Neural progenitor cell (in vitro differentiated cells): ENCODE measurements at regions not wholly inside any gene's neighbourhood (a gene's known extent, or its start where the extent isn't known, plus 50 kb on each side); places are given as distances from the start of the nearest gene placed in this dataset.

Source experiments
- DNase-seq: peaks from one replicate; pipeline ENCODE4 v3.0.0-alpha.2; 2016; ENCODE audit warnings: low spot score
- H2AFZ ChIP-seq: fragments of 200-600 bp; sonication (generic); replicated peaks from 2 replicates; pipeline ENCODE4 v1.6.1; 2016; ENCODE audit warnings: antibody characterized with exemption
- H3F3A ChIP-seq: fragments of 200-600 bp; sonication (generic); 2 replicates; pipeline ENCODE4 v1.6.1; 2016; ENCODE audit warnings: antibody characterized with exemption, low read depth
- H3K27ac ChIP-seq: fragments of 200-600 bp; sonication (generic); 2 replicates; pipeline ENCODE4 v1.5.1; 2016; ENCODE audit warnings: mild to moderate bottlenecking
- H3K27me3 ChIP-seq: fragments of 200-600 bp; sonication (generic); 2 replicates; pipeline ENCODE4 v1.6.1; 2016; ENCODE audit warnings: mild to moderate bottlenecking, moderate library complexity
- H3K36me3 ChIP-seq: fragments of 200-600 bp; sonication (generic); 2 replicates; pipeline ENCODE4 v1.5.1; 2016
- H3K4me1 ChIP-seq: fragments of 200-600 bp; sonication (generic); 2 replicates; pipeline ENCODE4 v1.6.1; 2016; ENCODE audit warnings: mixed run types
- H3K4me2 ChIP-seq: fragments of 200-600 bp; sonication (generic); 2 replicates; pipeline ENCODE4 v1.6.1; 2016
- H3K4me3 ChIP-seq: fragments of 200-600 bp; sonication (generic); 2 replicates; pipeline ENCODE4 v1.5.1; 2016
- H3K79me2 ChIP-seq: fragments of 200-600 bp; sonication (generic); 2 replicates; pipeline ENCODE4 v1.6.1; 2016; ENCODE audit warnings: low read depth
- H3K9ac ChIP-seq: fragments of 200-600 bp; sonication (generic); 2 replicates; pipeline ENCODE4 v1.6.1; 2016
- H3K9me3 ChIP-seq: fragments of 200-600 bp; sonication (generic); 2 replicates; pipeline ENCODE4 v1.5.1; 2016; ENCODE audit warnings: low read depth
- H4K20me1 ChIP-seq: fragments of 200-600 bp; sonication (generic); 2 replicates; pipeline ENCODE4 v1.6.1; 2016; ENCODE audit warnings: low read depth
- H3K27ac Mint-ChIP-seq: 3 replicates; pipeline ENCODE4 v1.8.0; 2021; ENCODE audit warnings: mixed read lengths
- H3K27me3 Mint-ChIP-seq: 2 replicates; pipeline ENCODE4 v1.8.0; 2022; ENCODE audit warnings: low read depth, mild to moderate bottlenecking, inconsistent platforms, moderate library complexity, mixed read lengths; ENCODE audit not compliant: insufficient read depth
- H3K36me3 Mint-ChIP-seq: 3 replicates; pipeline ENCODE4 v1.8.0; 2021; ENCODE audit warnings: mixed read lengths
- H3K4me1 Mint-ChIP-seq: 3 replicates; pipeline ENCODE4 v1.8.0; 2021; ENCODE audit warnings: mixed read lengths
- H3K4me3 Mint-ChIP-seq: 3 replicates; pipeline ENCODE4 v1.8.0; 2021; ENCODE audit warnings: mild to moderate bottlenecking, moderate library complexity, mixed read lengths
- H3K9me3 Mint-ChIP-seq: 3 replicates; pipeline ENCODE4 v1.8.0; 2020; ENCODE audit warnings: mixed read lengths
- CTCF ChIP-seq: fragments of 200-600 bp; sonication (generic); IDR thresholded peaks from 2 replicates; pipeline ENCODE4 v1.5.1; 2017; ENCODE audit warnings: antibody characterized with exemption, mild to moderate bottlenecking
- EZH2 ChIP-seq: fragments of 200-600 bp; sonication (generic); IDR thresholded peaks from 2 replicates; pipeline ENCODE4 v1.6.1; 2017; ENCODE audit warnings: antibody characterized with exemption, mild to moderate bottlenecking, moderate library complexity
- EZH2phosphoT487 ChIP-seq: fragments of 200-600 bp; sonication (generic); IDR thresholded peaks from 2 replicates; pipeline ENCODE4 v1.6.1; 2017; ENCODE audit warnings: antibody characterized with exemption

DNA sequence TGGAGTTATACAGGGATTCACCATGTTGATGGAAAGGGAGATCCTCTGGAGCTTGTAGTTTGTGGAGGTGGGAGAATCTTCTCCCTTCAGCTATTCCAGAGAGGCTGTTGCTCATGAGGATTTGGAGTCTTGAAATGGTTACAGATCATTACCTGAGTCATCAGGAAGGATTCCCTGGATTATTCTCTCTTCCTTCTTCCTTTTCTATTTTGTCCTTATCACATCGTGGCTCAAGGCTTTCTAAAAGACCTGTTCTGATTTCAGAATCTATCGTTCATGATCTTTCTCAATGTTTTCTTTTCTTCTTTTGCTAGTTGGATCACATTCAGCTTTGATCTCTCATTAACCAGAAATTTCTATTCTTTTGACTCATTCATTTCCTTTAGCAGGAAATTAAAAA is 196.0 kb downstream of the KLF5 start:
- Histone ChIP-seq H4K20me1 (no peaks in the 10 kb centered on the region), H3K36me3 (no peaks in the 10 kb centered on the region), H3K9me3 (no peaks in the 10 kb centered on the region), H3K27me3 (no peaks in the 10 kb centered on the region), H3K4me2 (no peak overlapping the region), H3K79me2 (no peaks in the 10 kb centered on the region), H3K9ac (no peak overlapping the region), H3K4me1 (peaks cover 25% of the 10 kb centered on the region), H3K4me3 (no peak overlapping the region), H3F3A (no peaks in the 10 kb centered on the region), H3K27ac (no peak overlapping the region), H2AFZ (no peak overlapping the region)
- TF ChIP-seq CTCF (no peak), EZH2 (no peak), EZH2phosphoT487 (no peak)
- H3K4me3 Mint-ChIP-seq, result no peak overlapping the region
- H3K27ac Mint-ChIP-seq, result no peak overlapping the region
- no peaks in the 10 kb centered on the region for H3K36me3 Mint-ChIP-seq
- no peaks in the 10 kb centered on the region for H3K9me3 Mint-ChIP-seq
- peaks cover under 1% of the 10 kb centered on the region for H3K27me3 Mint-ChIP-seq
- peaks cover 14% of the 10 kb centered on the region for H3K4me1 Mint-ChIP-seq
- no peak for DNase-seq

- no peak for DNase-seq
- H4K20me1 ChIP-seq, result no peaks in the 10 kb centered on the region
- no peak overlapping the region for H3K4me3 ChIP-seq
- no peak overlapping the region for H3K9ac ChIP-seq
- Mint-ChIP-seq H3K9me3 (no peaks in the 10 kb centered on the region), H3K4me1 (peaks cover 6% of the 10 kb centered on the region), H3K27ac (no peak overlapping the region), H3K27me3 (peaks cover 2% of the 10 kb centered on the region), H3K4me3 (no peak overlapping the region), H3K36me3 (no peaks in the 10 kb centered on the region)
- no peak overlapping the region for H3K27ac ChIP-seq
- no peaks in the 10 kb centered on the region for H3K36me3 ChIP-seq
- H3K9me3 ChIP-seq, result no peaks in the 10 kb centered on the region
- TF ChIP-seq EZH2 (no peak), CTCF (no peak), EZH2phosphoT487 (no peak)
- peaks cover 18% of the 10 kb centered on the region for H3K4me1 ChIP-seq
- no peaks in the 10 kb centered on the region for H3F3A ChIP-seq
- H3K4me2 ChIP-seq, result peak overlapping the region; percentile 12
- H3K79me2 ChIP-seq, result no peaks in the 10 kb centered on the region
- H2AFZ ChIP-seq, result no peak overlapping the region
- H3K27me3 ChIP-seq, result no peaks in the 10 kb centered on the region
Observed at GRCh38 chr13:73251626-73252265, 192.9 kb downstream of the KLF5 start.

GRCh38 chr13:73250061-73250460 is 191.3 kb downstream of the KLF5 start:
- Histone ChIP-seq H3K9me3 (no peaks in the 10 kb centered on the region), H3K4me2 (no peak overlapping the region), H2AFZ (no peak overlapping the region), H3K4me3 (no peak overlapping the region), H3K27ac (no peak overlapping the region), H3K79me2 (no peaks in the 10 kb centered on the region), H3K27me3 (no peaks in the 10 kb centered on the region), H3K9ac (no peak overlapping the region), H3K36me3 (no peaks in the 10 kb centered on the region), H3F3A (no peaks in the 10 kb centered on the region), H4K20me1 (no peaks in the 10 kb centered on the region), H3K4me1 (peaks cover 18% of the 10 kb centered on the region)
- Mint-ChIP-seq H3K36me3 (no peaks in the 10 kb centered on the region), H3K4me1 (peaks cover 6% of the 10 kb centered on the region), H3K9me3 (no peaks in the 10 kb centered on the region), H3K27ac (no peak overlapping the region), H3K27me3 (peaks cover 2% of the 10 kb centered on the region), H3K4me3 (no peak overlapping the region)
- TF ChIP-seq CTCF (no peak), EZH2phosphoT487 (no peak), EZH2 (no peak)
- DNase-seq, result no peak
